ENCODE measurements at regions not wholly inside any gene's neighbourhood (a gene's known extent, or its start where the extent isn't known, plus 50 kb on each side); places are given as distances from the start of the nearest gene placed in this dataset.
"Not testable (repeated sequence)": the region's sequence is repeated elsewhere in the genome, so short reads cannot be mapped to it uniquely, and the experiment has no call there.

DNA sequence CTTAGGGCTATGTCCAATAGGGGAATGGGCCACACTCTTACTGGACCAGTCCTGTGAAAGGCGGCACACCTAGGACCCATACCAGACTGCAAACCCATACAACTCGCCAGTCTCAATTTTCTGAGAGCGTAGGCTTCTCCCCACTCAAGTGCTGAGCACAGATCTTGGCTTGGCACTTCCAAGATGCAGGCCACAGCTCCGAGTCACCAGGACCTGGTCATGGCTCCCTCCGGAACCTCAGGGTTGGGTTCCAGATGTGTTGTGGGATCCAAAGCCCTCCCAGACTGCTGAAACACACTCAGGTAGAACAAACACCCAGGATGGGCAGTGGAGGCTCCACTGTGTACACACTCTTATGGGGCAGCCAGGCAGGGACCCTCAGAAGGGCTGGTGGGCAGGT is 103.3 kb downstream of the TMEM144 start:
- DNase-seq (ENCODE audit: low read depth), result no peak

DNA sequence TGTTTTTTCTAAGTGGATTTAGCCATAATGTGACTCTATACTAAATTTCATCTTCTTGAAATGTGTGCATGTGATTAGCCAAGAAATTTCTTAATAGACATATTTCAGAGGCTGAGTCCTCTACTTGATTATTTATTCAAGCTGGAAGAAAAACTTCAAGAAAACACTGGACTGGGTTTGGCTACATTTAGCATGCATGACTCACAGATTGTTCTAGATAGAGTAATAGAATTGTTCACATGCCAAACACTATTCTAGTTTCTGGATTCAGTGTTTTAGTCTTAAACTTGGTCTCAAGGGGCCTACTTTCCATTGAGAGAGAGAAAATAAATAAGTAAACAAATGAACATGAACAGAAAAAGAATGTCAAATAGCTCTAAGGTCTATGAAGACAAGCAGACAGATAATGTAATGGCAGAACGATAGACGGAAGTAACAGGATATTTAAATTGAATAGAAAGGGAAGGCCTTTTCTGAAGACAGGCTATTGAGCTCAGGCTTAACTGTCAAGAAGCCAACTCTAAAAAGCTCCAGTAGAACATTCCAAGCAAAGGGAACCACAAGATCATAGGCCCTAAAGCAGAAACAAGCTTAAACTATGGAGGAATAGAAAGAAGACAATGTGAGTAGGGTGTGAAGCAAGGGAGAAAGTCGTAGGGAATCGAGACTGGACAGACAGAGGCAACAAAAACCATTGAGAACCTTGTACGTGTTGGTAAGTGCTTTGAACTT is 104.6 kb downstream of the TMEM144 start:
- DNase-seq (ENCODE audit: low read depth), result peak; percentile 87

DNA sequence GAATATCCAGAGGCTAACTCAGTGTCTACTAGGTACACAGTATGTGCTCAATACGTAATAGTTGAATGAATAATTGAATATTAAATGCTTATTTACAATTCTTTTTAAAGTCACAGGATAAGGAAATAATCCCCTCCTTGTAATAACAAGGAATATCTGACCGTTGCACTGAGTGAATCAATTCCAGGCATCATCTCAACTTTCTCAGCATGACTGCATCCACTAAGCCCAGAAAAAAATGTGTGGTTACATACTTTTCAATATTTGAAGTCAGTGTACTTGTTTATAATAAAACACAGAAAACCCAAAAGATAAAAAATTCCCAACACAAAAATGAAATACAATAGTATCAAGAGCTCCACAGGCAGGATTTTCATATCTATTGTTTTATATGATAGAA is 105.4 kb downstream of the TMEM144 start:
- DNase-seq (ENCODE audit: low read depth), result peak; percentile 16

DNA sequence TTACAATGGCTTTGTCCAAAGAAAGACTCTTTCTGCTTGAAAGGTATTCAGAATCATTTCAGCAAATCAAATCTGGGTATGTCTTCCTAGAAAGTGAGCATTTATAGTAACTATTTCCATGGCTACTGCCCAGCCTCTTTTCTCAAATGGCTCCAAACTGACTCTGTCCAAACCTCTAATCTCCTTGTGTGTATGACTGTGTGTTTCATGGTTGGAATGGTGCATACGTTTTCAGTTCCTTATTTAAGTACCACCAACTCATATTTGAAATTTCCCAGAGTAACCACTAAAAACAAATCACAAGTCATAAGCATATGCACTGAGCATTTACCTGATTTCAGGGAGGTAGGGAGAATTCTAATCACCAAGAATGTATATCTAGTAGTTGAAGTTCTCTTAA is 106.0 kb downstream of the TMEM144 start:
- no peak for DNase-seq (ENCODE audit: low read depth)

DNA sequence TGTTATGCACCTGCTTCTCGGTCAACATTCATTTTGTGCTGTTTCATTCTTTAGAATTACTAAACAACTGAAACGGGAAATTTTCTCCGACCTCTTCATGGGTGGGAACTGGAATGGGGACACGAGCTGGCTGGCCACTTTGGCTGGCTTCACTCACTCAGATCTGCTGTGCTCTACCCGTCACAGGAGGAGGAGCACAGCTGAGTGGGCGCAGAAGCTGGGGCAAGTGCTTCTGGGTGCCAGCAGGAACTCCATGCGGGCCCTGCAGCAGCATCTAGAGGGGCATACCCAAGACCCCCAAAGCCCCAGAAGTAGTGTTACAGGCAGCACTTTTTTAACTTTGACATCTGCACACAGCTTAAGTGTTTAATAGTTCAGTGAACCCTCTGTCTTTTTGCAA is 109.6 kb downstream of the TMEM144 start:
- DNase-seq (ENCODE audit: low read depth), result no peak

DNA sequence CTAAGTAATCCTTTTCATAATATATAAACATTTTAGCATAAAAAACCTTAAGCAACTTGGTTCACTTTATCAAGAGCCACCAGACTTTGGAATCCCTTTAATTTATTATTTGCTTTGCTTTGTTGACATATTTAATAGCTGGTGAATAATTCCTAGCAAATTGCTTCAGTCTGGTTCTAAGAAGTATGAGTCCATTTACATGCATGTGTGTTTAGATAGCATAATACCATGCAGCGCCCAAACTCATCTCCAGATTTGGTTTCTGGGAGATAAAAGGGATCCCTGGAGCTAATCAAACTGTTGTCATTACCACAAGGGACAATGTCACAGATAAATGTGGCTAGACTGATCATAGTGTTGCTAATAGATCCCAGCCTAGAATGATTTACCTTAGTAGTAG is 111.8 kb downstream of the TMEM144 start:
- no peak for DNase-seq (ENCODE audit: low read depth)

DNA sequence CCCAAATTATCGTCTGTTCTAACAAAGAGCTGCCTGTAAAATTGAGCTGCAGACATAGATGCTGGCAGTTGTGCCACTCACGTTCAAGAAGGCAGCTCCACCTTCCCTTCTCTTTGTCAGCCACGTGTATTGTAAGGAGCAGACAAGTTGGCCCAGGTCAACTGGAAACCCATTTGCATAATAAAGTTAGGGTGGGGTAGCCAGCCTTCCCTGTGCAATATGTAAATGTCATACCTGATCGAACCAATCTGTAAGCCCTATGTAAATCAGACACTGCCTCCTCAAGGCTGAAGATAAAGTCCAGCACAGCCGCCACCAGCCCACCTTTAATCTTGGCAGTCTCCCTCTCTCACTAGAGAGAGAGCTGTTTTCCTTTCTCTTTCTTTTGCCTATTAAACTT is 117.2 kb downstream of the TMEM144 start:
- peak; percentile 16 for DNase-seq (ENCODE audit: low read depth)

DNA sequence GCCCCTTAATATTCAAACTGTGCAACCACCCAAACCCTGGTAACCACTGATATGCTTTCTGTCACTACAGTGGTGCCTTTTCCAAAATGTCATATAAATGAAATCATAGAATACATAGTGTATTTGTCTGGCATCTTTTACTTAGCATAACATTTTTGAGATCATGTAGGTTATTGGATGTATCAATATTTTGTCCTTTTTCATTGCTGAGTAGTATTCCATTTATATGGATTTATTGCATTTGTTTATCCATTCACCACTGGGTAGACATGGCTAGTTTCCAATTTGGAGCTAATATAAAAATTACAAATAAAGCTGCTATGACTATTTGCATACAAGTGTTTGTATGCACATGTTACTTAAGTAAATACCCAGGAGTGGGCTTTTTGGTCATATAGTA is 121.6 kb downstream of the TMEM144 start:
- no peak for DNase-seq (ENCODE audit: low read depth)

DNA sequence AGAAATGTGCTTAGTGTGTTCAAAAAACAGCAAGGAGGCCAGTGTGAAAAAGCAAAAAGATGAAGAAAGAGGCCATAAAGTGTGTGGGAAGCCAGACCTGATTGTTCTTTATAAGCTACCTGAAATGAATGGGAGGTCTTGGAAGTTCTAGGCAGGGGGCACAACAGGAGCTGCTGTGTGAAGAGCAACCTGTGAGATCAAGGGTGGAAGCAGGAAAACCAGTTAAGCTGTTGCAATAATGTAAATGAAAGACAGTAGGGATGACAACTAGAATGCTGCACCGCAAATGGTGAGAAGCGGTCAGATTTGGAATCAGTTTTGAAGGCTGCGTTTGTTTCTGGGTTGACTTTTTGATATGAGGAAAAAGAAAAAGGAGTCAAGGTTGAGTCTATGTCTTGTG is 123.5 kb downstream of the TMEM144 start:
- no peak for DNase-seq (ENCODE audit: low read depth)

DNA sequence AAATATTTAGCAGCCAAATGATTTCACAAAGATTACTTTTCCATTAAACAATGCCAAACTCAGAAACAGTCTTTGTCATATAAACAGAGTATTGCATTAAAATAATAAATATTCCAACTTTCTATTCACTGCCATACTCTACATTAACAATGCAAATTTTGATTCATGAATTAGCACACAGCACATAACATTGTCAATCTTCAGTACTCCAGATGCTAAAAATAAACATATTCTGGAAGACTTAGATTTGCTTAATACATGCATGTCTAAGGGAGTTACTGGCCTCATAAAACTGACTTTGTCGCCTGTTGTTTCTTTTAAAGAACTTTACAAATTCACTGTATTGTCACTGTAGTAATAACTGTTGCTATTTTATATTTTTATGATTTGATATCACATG is 131.6 kb downstream of the TMEM144 start:
- DNase-seq (ENCODE audit: low read depth), result no peak

DNA sequence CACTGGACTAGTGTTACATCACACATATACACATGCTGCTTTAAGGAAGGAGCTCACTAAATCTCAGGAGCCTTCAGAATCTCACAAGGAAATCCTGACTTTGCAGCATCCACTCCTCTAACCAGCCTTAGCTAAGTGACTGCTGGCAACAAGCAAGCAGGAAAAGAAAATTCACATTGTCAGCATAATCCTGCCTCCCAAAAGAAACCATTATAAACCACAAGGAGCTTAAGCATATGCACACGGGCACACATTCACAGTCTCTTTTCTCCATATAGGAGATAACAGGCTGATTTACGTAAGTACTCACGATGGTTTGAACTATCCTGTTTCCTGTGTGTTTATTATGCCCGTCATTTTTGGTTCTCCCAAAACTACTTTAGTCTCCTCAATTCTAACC is 136.3 kb downstream of the TMEM144 start:
- no peak for DNase-seq (ENCODE audit: low read depth)

DNA sequence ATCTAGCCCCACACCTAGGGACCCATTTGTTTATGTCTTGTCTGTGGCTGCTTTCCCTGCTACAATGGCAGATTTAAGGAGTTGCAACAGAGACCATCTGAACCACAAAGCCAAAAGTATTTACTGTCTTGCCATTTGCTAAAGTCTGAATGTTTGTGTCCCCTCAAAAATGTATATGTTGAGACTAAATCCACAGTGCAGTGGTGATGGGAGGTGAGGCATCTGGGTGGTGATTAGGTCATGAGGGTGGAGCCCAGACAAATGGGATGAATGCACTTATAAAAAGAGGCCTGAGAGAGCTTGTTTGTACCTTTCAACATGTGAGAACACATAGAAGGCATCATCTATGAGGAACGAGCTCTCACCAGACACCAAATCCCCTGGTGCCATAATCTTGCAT is 137.3 kb downstream of the TMEM144 start:
- DNase-seq (ENCODE audit: low read depth), result no peak

DNA sequence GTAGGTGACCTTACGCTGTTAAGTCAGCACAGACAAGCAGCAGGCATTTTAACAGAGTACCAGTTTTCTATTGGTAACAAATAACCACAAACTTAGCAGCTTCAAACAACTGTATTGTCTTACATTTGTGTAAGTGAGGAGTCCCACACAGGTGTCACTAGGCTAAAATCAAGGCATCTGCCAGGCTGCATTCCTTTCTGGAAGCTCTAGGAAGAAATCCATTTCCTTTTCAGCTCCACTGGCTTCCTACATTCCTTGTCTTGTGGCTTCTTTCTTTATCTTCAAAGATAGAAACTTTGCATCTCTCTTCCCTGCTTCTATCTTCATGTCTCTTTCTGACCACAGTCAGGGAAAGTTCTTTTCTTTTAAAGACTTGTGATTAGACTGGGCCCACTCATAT is 139.9 kb downstream of the TMEM144 start:
- DNase-seq (ENCODE audit: low read depth), result no peak

DNA sequence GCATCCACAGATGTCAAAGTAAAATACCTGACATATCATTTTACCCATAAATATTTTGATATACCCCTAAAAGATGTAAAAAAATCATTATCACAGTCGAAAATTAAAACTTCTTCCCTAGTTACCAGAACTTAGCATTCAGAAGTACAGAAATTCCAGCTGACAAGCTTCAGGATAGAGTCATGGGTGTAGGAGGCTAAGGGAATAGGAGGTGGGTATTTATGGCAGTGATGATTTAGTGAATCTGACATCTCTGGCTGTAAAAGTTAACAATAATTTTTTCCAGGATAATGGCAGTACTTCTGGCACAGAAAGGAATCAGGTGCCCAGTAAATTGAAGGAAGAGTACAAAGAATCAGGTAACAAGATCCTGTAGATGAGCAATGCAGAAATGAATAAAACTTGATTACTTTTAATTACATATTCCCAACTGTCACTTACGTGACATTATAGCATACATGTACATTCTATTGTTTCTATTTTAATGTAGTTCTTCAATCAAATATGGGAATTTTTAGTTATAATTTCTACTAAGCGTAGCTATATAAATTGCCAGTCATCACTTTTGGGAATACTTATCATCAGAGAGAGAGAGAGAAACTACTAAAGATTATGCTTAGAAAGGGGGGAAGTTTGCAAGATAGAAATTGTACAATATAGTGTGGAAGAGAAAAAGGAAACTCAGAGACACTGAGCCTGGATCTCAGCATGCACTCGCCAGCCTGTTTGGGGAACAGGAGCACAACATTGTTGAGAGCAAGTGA is 143.4 kb downstream of the TMEM144 start:
- DNase-seq (ENCODE audit: low read depth), result no peak

DNA sequence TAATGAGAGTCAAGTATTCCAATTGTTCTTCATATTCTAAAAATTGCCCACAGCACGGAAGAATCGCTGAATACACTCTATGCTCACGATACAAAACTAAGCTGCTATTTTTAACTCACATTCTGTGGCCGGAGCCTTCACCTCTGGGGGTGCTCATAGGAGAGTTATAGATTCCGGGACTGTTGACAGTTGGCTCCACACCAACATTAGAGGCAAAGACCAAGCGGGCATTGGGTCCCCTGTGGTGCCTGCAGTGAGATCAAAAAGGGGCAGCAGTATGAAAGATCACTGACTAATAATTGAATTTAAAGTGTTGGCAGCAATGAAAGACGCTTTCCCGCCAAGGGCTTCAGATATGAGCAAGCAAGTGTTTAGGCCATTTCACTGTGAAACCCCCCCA is 146.0 kb downstream of the TMEM144 start:
- no peak for DNase-seq (ENCODE audit: low read depth)

DNA sequence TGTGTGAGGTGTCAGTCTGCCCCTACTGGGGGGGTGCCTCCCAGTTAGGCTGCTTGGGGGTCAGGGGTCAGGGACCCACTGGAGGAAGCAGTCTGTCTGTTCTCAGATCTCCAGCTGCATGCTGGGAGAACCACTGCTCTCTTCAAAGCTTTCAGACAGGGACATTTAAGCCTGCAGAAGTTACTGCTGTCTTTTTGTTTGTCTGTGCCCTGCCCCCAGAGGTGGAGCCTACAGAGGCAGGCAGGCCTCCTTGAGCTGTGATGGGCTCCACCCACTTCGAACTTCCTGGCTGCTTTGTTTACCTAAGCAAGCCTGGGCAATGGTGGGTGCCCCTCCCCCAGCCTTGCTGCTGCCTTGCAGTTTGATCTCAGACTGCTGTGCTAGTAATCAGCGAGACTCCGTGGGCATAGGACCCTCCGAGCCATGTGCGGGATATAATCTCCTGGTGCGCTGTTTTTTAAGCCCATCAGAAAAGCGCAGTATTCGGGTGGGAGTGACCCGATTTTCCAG is 153.7 kb upstream of the RXFP1 start:
- not testable (repeated sequence) for DNase-seq (ENCODE audit: low read depth)

DNA sequence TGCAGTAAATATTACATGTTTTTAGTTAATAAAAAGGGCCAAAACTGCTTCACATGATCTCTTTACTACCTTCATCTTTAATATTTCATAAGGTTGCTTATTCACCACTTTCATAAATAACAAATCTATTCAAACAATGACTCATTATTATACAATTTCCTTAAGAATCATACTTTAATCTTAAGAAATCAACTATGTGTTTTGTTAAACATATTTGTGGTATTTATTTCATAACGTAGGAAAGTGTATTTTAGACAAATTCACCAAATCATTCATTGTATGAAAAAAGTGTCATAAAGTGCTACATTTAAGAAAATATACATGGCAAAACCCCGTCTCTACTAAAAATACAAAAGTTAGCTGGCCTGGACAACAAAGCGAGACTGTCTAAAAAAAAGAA is 150.5 kb upstream of the RXFP1 start:
- no peak for DNase-seq (ENCODE audit: low read depth)

DNA sequence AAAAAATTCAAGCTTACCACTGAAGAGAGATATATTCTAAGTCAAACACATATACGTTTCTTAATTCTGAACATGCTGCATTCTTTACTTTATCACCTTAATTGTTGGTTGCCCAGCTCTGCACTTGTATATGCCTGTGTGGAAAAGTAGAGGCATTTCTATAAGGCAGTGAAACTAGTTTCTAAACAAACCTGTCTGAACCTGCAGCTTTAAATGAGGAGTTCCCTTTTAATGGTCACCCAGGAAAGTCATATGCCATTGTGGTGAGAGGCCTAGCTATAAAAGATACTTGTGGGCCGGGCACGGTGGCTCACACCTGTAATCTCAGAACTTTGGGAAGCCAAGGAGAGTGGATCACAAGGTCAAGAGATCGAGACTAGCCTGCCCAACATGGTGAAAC is 147.4 kb upstream of the RXFP1 start:
- DNase-seq (ENCODE audit: low read depth), result no peak

DNA sequence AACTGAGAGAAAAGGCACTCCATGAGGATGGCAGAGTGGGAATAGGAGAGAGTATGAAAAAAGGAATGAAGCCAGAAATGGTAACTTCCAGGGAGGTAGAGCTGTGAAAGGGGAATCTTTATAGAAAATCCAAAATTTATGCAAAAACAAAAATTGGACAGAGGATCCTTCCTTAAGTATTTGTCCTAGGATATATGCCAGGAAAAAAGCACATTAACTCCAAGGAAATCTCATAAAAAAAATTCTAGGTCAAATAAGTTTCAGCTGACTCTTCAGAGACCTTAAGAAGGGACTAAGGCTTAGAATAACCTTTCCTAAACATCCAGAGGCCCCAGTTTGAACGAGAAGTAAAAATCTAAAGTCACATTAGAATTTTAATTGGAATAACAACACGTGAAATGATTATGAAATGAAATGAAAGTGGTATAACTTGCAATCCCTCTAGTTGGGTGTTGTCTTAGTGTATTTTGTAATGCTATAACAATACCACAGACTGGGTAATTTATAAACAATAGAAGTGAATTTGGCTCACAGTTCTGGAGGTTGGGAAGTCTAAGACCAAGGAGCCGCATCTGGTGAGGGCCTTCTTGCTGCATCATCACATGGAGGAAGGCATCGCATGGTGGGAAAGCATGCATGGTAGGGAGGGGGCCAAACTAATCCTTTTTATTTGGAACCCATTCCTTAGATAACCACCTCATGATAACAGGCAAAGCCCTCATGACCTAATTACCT is 145.4 kb upstream of the RXFP1 start:
- no peak for DNase-seq (ENCODE audit: low read depth)

DNA sequence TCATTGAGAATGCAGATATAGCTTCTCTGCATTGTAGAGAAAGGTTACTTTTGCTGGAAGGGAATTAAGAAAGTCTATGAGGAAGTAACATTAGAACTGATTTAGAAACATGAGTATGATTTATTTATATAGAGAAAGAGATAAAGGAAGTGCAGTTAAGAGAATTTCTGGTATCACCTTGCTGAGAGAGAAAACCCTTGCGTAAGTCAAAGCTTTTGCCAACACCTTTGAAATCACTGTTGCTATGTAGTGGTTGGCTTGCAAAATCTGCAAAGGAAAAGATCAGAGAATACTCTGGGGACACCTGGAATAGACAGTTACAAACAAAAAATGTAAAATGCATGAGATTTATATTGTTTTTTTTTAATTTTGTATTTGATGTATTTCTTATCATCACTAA is 137.3 kb upstream of the RXFP1 start:
- no peak for DNase-seq (ENCODE audit: low read depth)

DNA sequence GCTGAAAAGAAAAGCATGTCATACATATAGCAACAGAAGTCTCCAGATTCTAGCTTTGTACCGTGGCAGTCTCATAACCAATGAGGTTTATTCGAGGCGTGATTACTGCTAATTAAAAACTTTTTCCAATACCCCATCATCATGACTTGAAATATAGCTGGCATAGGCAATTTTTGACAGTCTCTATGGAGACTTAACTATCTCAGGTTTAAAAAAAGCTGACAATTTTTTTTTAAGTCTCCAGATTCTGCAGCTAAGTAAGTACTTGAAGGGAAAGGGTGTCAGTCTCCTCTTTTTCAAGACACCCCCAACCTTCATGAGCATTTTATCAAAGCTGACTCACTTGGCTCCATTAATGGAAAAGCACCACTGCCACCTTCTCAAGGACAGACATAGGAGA is 126.3 kb upstream of the RXFP1 start:
- DNase-seq (ENCODE audit: low read depth), result no peak

DNA sequence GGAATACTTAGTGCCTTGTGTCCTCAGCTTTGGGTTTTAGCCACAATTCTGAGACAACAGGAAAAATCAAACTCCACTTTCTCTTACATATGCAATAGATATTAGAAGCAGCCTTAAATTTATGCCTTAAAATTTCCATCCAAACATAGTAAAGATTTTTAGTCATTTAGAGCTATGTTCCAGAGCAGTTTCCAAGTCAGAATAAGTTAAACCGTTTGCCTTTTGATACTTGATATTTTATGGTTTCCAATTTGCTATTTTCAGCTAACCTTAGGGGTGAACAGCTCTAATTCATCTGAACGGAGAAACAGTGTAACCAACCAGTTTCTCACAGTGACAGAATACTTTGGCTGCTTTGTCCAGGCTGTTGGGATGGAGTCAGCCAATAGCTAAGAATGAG is 125.8 kb upstream of the RXFP1 start:
- no peak for DNase-seq (ENCODE audit: low read depth)

DNA sequence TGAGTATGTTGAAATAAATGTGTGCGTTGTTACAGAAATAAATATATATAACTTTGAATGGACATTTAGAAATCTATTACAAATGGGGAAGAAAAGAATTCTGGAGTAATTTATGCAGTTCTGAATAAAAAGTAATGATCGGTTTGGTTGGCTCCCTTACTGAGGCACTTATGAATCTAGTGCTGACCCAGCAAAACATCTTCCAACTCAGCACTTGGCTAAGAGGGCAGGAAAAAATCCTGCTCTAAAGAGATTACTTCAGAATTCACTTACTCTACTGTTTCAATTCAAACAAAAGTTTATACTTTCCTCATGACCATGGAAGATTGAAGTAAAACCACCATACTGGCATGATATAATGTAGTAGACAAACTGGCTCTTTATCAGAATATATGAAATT is 123.9 kb upstream of the RXFP1 start:
- DNase-seq (ENCODE audit: low read depth), result no peak
